B cell (primary cell): ENCODE measurements at regions not wholly inside any gene's neighbourhood (a gene's known extent, or its start where the extent isn't known, plus 50 kb on each side); places are given as distances from the start of the nearest gene placed in this dataset.

Experiments
- ATAC-seq: fragments of 200-7000 bp; cut with Tn5 transposase; one replicate; pipeline ENCODE4 v1.10.0; 2021; ENCODE audit warnings: low read depth, mild to moderate bottlenecking, moderate number of reproducible peaks, moderate library complexity
- CTCF ChIA-PET: fragments of 350-600 bp; sonication (Branson Sonifier 250); formaldehyde crosslinking; loops from one replicate; lab custom pipeline; 2021; ENCODE audit warnings: antibody characterized with exemption, inconsistent platforms; lab: Charles Lee
- POLR2A ChIA-PET: fragments of 350-600 bp; sonication (Branson Sonifier 250); formaldehyde crosslinking; loops from one replicate; lab custom pipeline; 2021; ENCODE audit warnings: antibody characterized with exemption; lab: Charles Lee
- DNase-seq: peaks from one replicate; pipeline ENCODE4 v3.0.0; 2013
- H2AFZ ChIP-seq: 2 replicates; pipeline ENCODE4 v1.6.1; 2012; ENCODE audit warnings: mild to moderate bottlenecking, low read depth, low read length; ENCODE audit not compliant: insufficient read depth, poor library complexity, severe bottlenecking
- H3K27ac ChIP-seq, 2 donors: 1 replicate in 1 of 2; 2 replicates in 1 of 2; pipeline ENCODE4 v1.5.1; 2012 to 2013; ENCODE audit warnings: low read length in 2 of 2, mild to moderate bottlenecking in 2 of 2, moderate library complexity in 1 of 2
- H3K27me3 ChIP-seq, 4 experiments: fragments of 200-600 bp in 1 of 4; sonication (generic) in 1 of 4; replicated peaks in 1 of 4; 1 replicate in 2 of 4; 2 replicates in 2 of 4; pipeline versions ENCODE4 v1.6.1 to v1.7.0; 2013 to 2016; ENCODE audit warnings: low read length in 3 of 4, mild to moderate bottlenecking in 2 of 4, mixed read lengths in 1 of 4, moderate library complexity in 1 of 4; ENCODE audit not compliant: insufficient read depth in 4 of 4, control insufficient read depth in 3 of 4; ENCODE audit errors: control extremely low read depth in 1 of 4
- H3K36me3 ChIP-seq, 2 experiments: replicated peaks in 1 of 2; 1 replicate in 1 of 2; 2 replicates in 1 of 2; pipeline versions ENCODE4 v1.6.1 to v1.7.1; 2013; ENCODE audit warnings: low read length in 1 of 2; ENCODE audit not compliant: insufficient read depth in 2 of 2, control insufficient read depth in 1 of 2; ENCODE audit errors: control extremely low read depth in 1 of 2, extremely low read depth in 1 of 2
- H3K4me1 ChIP-seq, 2 donors: fragments of 200-600 bp in 1 of 2; sonication (generic) in 1 of 2; 1 replicate in 1 of 2; 2 replicates in 1 of 2; pipeline versions ENCODE4 v1.5.1 to v1.6.1; 2013 to 2017; ENCODE audit warnings: low read length in 2 of 2; ENCODE audit not compliant: control insufficient read depth in 2 of 2, insufficient read depth in 2 of 2
- H3K4me2 ChIP-seq: replicated peaks from 2 replicates; pipeline ENCODE3; 2012; ENCODE audit warnings: mild to moderate bottlenecking, low read depth, low read length; ENCODE audit not compliant: poor library complexity, severe bottlenecking
- H3K4me3 ChIP-seq, 5 experiments: fragments of 200-600 bp in 1 of 5; sonication (generic) in 1 of 5; 1 replicate in 3 of 5; 2 replicates in 2 of 5; pipeline versions ENCODE4 v1.5.1 to v1.7.0; 2011 to 2016; ENCODE audit warnings: low read length in 4 of 5, mild to moderate bottlenecking in 4 of 5, low read depth in 2 of 5, control low read depth in 1 of 5, moderate library complexity in 1 of 5; ENCODE audit not compliant: insufficient read depth in 1 of 5; ENCODE audit errors: control extremely low read depth in 1 of 5, extremely low read depth in 1 of 5
- H3K79me2 ChIP-seq: fragments of 200-600 bp; sonication (generic); one replicate; pipeline ENCODE4 v1.6.0; 2016; ENCODE audit warnings: low read length; ENCODE audit not compliant: control insufficient read depth, insufficient read depth
- H3K9ac ChIP-seq: fragments of 200-600 bp; sonication (generic); 2 replicates; pipeline ENCODE4 v1.6.1; 2017; ENCODE audit warnings: mild to moderate bottlenecking, low read length, moderate library complexity
- H3K9me3 ChIP-seq, 3 donors: one replicate each; pipeline versions ENCODE4 v1.6.1 to v1.7.1; 2013; ENCODE audit warnings: low read length in 2 of 3; ENCODE audit not compliant: control insufficient read depth in 2 of 3, insufficient read depth in 1 of 3; ENCODE audit errors: control extremely low read depth in 1 of 3
- H4K20me1 ChIP-seq: 2 replicates; pipeline ENCODE4 v1.6.0; 2012; ENCODE audit warnings: mild to moderate bottlenecking, low read length; ENCODE audit not compliant: insufficient read depth, control insufficient read depth, poor library complexity, severe bottlenecking
- H3K27ac Mint-ChIP-seq: one replicate; pipeline ENCODE4 v1.8.0; 2021; ENCODE audit warnings: mixed read lengths
- H3K27me3 Mint-ChIP-seq: one replicate; pipeline ENCODE4 v1.8.0; 2021; ENCODE audit warnings: mixed read lengths
- H3K4me1 Mint-ChIP-seq: one replicate; pipeline ENCODE4 v1.8.0; 2021; ENCODE audit warnings: mixed read lengths
- H3K4me3 Mint-ChIP-seq: one replicate; pipeline ENCODE4 v1.8.0; 2021; ENCODE audit warnings: mixed read lengths
- H3K9me3 Mint-ChIP-seq: one replicate; pipeline ENCODE4 v1.8.0; 2022; ENCODE audit warnings: mixed read lengths; ENCODE audit not compliant: insufficient read depth
- CTCF ChIP-seq: fragments of 200-600 bp; IDR thresholded peaks from one replicate; pipeline ENCODE4 v1.8.0; 2022; ENCODE audit warnings: antibody characterized with exemption, mild to moderate bottlenecking
- EZH2 ChIP-seq: IDR thresholded peaks from 2 replicates; pipeline ENCODE4 v1.6.1; 2012; ENCODE audit warnings: borderline replicate concordance, low read depth, mild to moderate bottlenecking, moderate library complexity, low read length; ENCODE audit not compliant: insufficient read depth, poor library complexity, severe bottlenecking
- WGBS: methylation state at CpG from one replicate; pipeline ENCODE4 v1.1.5; 2013; ENCODE audit warnings: missing lambda C conversion rate; ENCODE audit not compliant: insufficient coverage; 5-methylcytosine and 5-hydroxymethylcytosine counted together
- intact Hi-C: fragments of 100-400 bp; cut with micrococcal nuclease; formaldehyde crosslinking; loops from one replicate; pipeline ENCODE4 v1.10.0; 2022

- WGBS = no CpG with 5 or more reads among the region's 1 CpG
- Histone ChIP-seq H3K4me2 (no peak overlapping the region), H2AFZ (no peak overlapping the region), H3K36me3 (no peaks in the 10 kb centered on the region), H3K9me3 (no peaks in the 10 kb centered on the region), H3K4me1 (no peaks in the 10 kb centered on the region), H3K79me2 (no peaks in the 10 kb centered on the region), H3K9ac (no peak overlapping the region), H4K20me1 (no peaks in the 10 kb centered on the region), H3K27me3 (peaks cover 0 to 5% (median 2%) of the 10 kb centered on the region in 4 experiments), H3K27ac (no peak overlapping the region), H3K4me3 (no peak overlapping the region)
- no peak overlapping the region for H3K4me3 Mint-ChIP-seq
- ATAC-seq = no peak
- CTCF ChIA-PET = no interaction called here
- peaks cover 37% of the 10 kb centered on the region for H3K27me3 Mint-ChIP-seq
- no peak overlapping the region for H3K27ac Mint-ChIP-seq
- H3K9me3 Mint-ChIP-seq = no peaks in the 10 kb centered on the region
- intact Hi-C loops = no loop called here
- DNase-seq = no peak
- TF ChIP-seq CTCF = no peak
- TF ChIP-seq EZH2 = no peak
- no peaks in the 10 kb centered on the region for H3K4me1 Mint-ChIP-seq
- POLR2A ChIA-PET = no interaction called here
Measured at GRCh38 chr13:48902368-48902767, 73.3 kb upstream of the FNDC3A start.

- H3K36me3 ChIP-seq = no peaks in the 10 kb centered on the region
- H3K27me3 Mint-ChIP-seq = peaks cover 21% of the 10 kb centered on the region
- H3K4me3 ChIP-seq = no peak overlapping the region
- H3K9me3 ChIP-seq = no peaks in the 10 kb centered on the region
- H3K9ac ChIP-seq = no peak overlapping the region
- H3K4me3 Mint-ChIP-seq = no peak overlapping the region
- no peak for ATAC-seq
- 100% methylated on average over 1 of the region's 2 CpGs for WGBS
- no peak overlapping the region for H3K4me2 ChIP-seq
- no peak for TF ChIP-seq CTCF
- no peak for TF ChIP-seq EZH2
- no peaks in the 10 kb centered on the region for H3K4me1 Mint-ChIP-seq
- H3K4me1 ChIP-seq = no peaks in the 10 kb centered on the region
- no peaks in the 10 kb centered on the region for H3K79me2 ChIP-seq
- ChIA-PET CTCF (no interaction called here), POLR2A (no interaction called here)
- H2AFZ ChIP-seq = no peak overlapping the region
- no peaks in the 10 kb centered on the region for H4K20me1 ChIP-seq
- no peak overlapping the region for H3K27ac Mint-ChIP-seq
- no peaks in the 10 kb centered on the region for H3K9me3 Mint-ChIP-seq
- intact Hi-C loops = no loop called here
- H3K27me3 ChIP-seq = peaks cover 0 to 3% (median 0%) of the 10 kb centered on the region in 4 experiments
- no peak for DNase-seq
- no peak overlapping the region for H3K27ac ChIP-seq
Measured at GRCh38 chr13:48904668-48905290, 70.9 kb upstream of the FNDC3A start.
